ENCODE measurements at regions not wholly inside any gene's neighbourhood (a gene's known extent, or its start where the extent isn't known, plus 50 kb on each side); places are given as distances from the start of the nearest gene placed in this dataset.
"Not testable (repeated sequence)": the region's sequence is repeated elsewhere in the genome, so short reads cannot be mapped to it uniquely, and the experiment has no call there.

DNA sequence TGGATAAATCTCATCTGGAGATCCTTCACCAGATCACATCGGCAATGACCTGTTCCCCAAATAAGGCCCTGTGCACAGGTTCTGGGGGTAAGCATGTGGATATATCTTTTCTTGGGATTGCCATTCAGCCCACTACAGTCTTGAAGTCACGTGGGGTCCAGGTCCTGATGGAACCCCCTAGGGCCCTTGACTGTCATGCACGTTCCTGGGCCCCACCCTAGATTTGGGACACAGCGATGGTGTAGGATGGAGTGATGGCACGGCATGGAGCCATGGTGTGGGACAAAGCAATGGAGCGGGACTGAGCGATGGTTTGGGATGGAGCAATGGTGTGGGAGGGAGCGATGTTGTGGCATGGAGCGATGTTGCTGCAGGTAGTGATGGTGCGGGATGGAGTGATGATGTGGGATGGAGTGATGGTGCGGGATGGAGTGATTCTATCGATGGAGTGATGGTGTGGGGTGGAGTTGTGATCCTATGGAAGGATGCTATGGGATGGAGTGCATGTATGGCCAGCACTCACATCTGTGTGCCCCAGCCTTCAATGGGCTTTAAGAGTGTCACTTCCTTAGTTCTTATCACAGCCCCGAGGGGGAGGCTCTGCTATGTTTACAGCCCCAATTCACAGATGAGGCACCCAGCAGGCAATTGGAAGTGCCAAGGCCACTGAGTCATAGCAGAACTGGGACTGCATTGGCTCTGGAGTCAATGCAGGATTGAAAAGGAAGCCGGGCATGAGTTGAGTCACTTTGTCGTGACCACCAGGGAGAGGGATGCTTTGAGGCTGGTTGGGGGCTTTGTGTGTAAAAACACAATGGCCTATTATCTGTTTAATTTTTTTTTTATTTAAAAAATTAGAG lies 97.0 kb upstream of the C1orf174 start:
- no peaks in the 10 kb centered on the region for H3K36me3 ChIP-seq
- no peaks in the 10 kb centered on the region for H3K4me1 ChIP-seq
- H3K9me3 ChIP-seq (replicated peaks): no peaks in the 10 kb centered on the region
- no peak for DNase-seq
- intact Hi-C loops (cut with micrococcal nuclease): no loop called here
- H3K27me3 ChIP-seq (ENCODE audit: low read depth): peaks cover 96% of the 10 kb centered on the region
- H3K4me3 ChIP-seq: no peak overlapping the region
- no peak overlapping the region for H3K27ac ChIP-seq (replicated peaks)
- TF ChIP-seq, protein P1, sequence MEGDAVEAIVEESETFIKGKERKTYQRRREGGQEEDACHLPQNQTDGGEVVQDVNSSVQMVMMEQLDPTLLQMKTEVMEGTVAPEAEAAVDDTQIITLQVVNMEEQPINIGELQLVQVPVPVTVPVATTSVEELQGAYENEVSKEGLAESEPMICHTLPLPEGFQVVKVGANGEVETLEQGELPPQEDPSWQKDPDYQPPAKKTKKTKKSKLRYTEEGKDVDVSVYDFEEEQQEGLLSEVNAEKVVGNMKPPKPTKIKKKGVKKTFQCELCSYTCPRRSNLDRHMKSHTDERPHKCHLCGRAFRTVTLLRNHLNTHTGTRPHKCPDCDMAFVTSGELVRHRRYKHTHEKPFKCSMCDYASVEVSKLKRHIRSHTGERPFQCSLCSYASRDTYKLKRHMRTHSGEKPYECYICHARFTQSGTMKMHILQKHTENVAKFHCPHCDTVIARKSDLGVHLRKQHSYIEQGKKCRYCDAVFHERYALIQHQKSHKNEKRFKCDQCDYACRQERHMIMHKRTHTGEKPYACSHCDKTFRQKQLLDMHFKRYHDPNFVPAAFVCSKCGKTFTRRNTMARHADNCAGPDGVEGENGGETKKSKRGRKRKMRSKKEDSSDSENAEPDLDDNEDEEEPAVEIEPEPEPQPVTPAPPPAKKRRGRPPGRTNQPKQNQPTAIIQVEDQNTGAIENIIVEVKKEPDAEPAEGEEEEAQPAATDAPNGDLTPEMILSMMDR (IDR thresholded peaks at IDR 0.05; ENCODE audit: borderline replicate concordance): no peak

DNA sequence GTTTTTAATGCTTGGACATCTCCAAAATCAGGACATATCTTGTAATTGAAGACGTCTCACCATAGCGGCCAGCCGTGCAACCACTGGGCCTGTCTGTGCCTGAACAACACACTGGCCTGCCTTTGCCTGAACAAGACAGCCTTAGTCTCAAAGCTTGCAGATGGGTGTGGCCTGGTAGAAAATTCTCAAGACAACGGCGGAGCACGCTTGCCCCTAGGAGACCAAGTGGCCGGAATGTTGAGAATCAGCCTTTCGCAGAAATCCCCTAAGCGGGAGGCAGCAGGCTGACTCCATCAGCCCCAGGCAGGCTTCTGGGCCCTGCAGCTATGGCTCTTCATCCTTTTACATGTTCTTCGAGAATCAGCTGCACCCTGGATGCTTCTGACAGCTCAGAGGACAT lies 98.0 kb upstream of the C1orf174 start:
- TF ChIP-seq, protein P1 (IDR thresholded peaks at IDR 0.05; ENCODE audit: borderline replicate concordance): no peak

DNA sequence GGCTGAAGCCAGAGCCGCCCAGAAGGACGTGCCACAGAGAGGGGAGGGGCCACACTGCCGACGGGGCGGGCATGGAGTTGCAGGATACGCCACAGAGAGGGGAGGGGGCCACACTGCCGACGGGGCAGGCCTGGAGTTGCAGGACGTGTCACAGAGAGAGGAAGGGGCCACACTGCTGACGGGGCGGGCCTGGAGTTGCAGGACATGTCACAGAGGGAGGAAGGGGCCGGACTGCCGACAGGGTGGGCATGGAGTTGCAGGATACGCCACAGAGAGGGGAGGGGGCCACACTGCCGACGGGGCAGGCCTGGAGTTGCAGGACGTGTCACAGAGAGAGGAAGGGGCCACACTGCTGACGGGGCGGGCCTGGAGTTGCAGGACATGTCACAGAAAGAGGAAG lies 99.4 kb upstream of the C1orf174 start:
- intact Hi-C loops (cut with micrococcal nuclease); H3K36me3 ChIP-seq; H3K4me1 ChIP-seq; DNase-seq; H3K9me3 ChIP-seq (replicated peaks); H3K4me3 ChIP-seq; H3K27ac ChIP-seq (replicated peaks): not testable (repeated sequence)
- peaks cover 93% of the 10 kb centered on the region for H3K27me3 ChIP-seq (ENCODE audit: low read depth)

More for the DNA sequence above, 98.0 kb upstream of the C1orf174 start:
- Histone ChIP-seq H3K27me3 (ENCODE audit: low read depth) (peaks cover 96% of the 10 kb centered on the region), H3K36me3 (no peaks in the 10 kb centered on the region), H3K4me3 (no peak overlapping the region), H3K9me3 (replicated peaks) (no peaks in the 10 kb centered on the region), H3K27ac (replicated peaks) (no peak overlapping the region), H3K4me1 (no peaks in the 10 kb centered on the region)
- intact Hi-C loops (cut with micrococcal nuclease): no loop called here
- DNase-seq: no peak

DNA sequence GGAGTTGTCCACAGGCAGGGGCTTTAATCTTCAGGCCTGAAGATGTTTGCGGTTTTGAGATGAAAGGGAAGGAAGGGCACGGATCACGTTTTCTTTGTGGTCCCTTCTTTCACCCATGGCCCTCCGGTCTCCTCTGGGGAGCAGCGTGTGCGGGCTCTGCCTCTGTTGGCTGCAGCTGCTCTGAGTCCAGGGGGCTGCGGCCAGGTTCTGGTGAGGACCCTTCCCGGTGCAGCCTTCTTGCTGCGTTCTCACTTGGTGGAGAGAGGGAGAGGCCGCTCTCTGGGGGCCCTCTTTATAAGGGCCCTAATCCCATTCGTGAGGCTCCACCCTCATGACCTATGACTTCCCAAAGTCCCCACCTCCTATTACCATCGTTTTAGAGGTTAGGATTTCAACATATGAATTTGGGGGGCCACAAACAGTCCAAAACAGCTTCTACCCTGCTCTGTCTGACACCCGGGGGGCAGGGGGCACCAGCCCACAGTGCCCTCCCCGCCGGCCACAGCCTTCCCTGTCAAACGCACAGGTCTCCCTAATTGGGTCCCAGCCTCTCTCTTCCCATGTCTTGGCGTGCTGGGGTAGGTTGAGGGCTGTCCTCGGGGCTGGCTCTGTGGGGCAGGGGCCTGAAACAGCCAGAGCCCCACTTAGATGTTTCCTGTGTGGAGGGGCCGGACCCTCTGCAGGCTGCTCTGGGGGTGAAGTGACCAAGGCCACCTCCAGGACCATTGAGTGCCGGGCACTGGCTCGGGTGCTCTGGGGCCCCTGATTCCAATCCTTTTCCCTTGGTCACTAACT lies 100.1 kb upstream of the C1orf174 start:
- Histone ChIP-seq H3K4me3 (no peak overlapping the region), H3K27ac (replicated peaks) (no peak overlapping the region), H3K27me3 (ENCODE audit: low read depth) (peaks cover 93% of the 10 kb centered on the region), H3K9me3 (replicated peaks) (no peaks in the 10 kb centered on the region), H3K4me1 (no peaks in the 10 kb centered on the region), H3K36me3 (no peaks in the 10 kb centered on the region)
- TF ChIP-seq, protein P1 (IDR thresholded peaks at IDR 0.05; ENCODE audit: borderline replicate concordance): no peak
- intact Hi-C loops (cut with micrococcal nuclease): no loop called here
- DNase-seq: no peak

- Histone ChIP-seq H3K27ac (replicated peaks) (no peak overlapping the region), H3K36me3 (no peaks in the 10 kb centered on the region), H3K9me3 (replicated peaks) (no peaks in the 10 kb centered on the region), H3K4me1 (no peaks in the 10 kb centered on the region), H3K4me3 (no peak overlapping the region), H3K27me3 (ENCODE audit: low read depth) (peaks cover 90% of the 10 kb centered on the region)
- TF ChIP-seq, protein P1 (IDR thresholded peaks at IDR 0.05; ENCODE audit: borderline replicate concordance): no peak
- no peak for DNase-seq
- intact Hi-C loops (cut with micrococcal nuclease): no loop called here
Observed at GRCh38 chr1:4000811-4001251, 100.8 kb upstream of the C1orf174 start.

Data from left ventricle myocardium inferior (tissue), 1 donor.